Keratinocyte (primary cell): ENCODE measurements at regions not wholly inside any gene's neighbourhood (a gene's known extent, or its start where the extent isn't known, plus 50 kb on each side); places are given as distances from the start of the nearest gene placed in this dataset.

Source experiments
- DNase-seq: peaks from one replicate; pipeline ENCODE4 v3.0.0-alpha.2; 2011; ENCODE audit warnings: low read depth, missing footprints, low spot score
- FAIRE-seq: peaks from 2 replicates; lab custom pipeline; 2011; peaks lifted over from hg19 to GRCh38; lab: Jason Lieb, UNC
- H2AFZ ChIP-seq: 2 replicates; pipeline ENCODE4 v1.6.0; 2012; ENCODE audit warnings: low read length, control low read depth, inconsistent platforms; ENCODE audit not compliant: control insufficient read depth
- H3K27ac ChIP-seq: 2 replicates; pipeline ENCODE4 v1.5.1; 2011; ENCODE audit warnings: low read length; ENCODE audit not compliant: control insufficient read depth, insufficient read depth
- H3K27me3 ChIP-seq: 3 replicates; pipeline ENCODE4 v1.6.0; 2011; ENCODE audit warnings: low read length; ENCODE audit not compliant: control insufficient read depth, insufficient read depth; ENCODE audit errors: extremely low read depth
- H3K36me3 ChIP-seq, 2 experiments: 2 replicates in 1 of 2; 3 replicates in 1 of 2; pipeline ENCODE4 v1.5.1; 2011; ENCODE audit warnings: low read length in 2 of 2, mild to moderate bottlenecking in 1 of 2; ENCODE audit not compliant: control insufficient read depth in 2 of 2, insufficient read depth in 2 of 2; ENCODE audit errors: extremely low read depth in 1 of 2
- H3K4me1 ChIP-seq: 3 replicates; pipeline ENCODE4 v1.5.1; 2011; ENCODE audit warnings: low read length; ENCODE audit not compliant: control insufficient read depth, insufficient read depth; ENCODE audit errors: extremely low read depth
- H3K4me2 ChIP-seq: 3 replicates; pipeline ENCODE4 v1.6.0; 2011; ENCODE audit warnings: low read depth, low read length; ENCODE audit not compliant: control insufficient read depth, insufficient read depth; ENCODE audit errors: extremely low read depth
- H3K4me3 ChIP-seq, 3 experiments: fragments of 200-600 bp in 1 of 3; sonication (generic) in 1 of 3; 2 replicates in 2 of 3; 3 replicates in 1 of 3; pipeline ENCODE4 v1.5.1; 2011 to 2016; ENCODE audit warnings: low read length in 3 of 3, mild to moderate bottlenecking in 3 of 3, control low read depth in 2 of 3, inconsistent platforms in 1 of 3, low read depth in 1 of 3, mixed read lengths in 1 of 3, mixed run types in 1 of 3, moderate library complexity in 1 of 3; ENCODE audit not compliant: control insufficient read depth in 2 of 3, insufficient read depth in 2 of 3; ENCODE audit errors: extremely low read depth in 1 of 3
- H3K79me2 ChIP-seq: 2 replicates; pipeline ENCODE4 v1.6.0; 2012; ENCODE audit warnings: low read length; ENCODE audit not compliant: control insufficient read depth, insufficient read depth
- H3K9ac ChIP-seq: 3 replicates; pipeline ENCODE4 v1.6.0; 2011; ENCODE audit warnings: low read length; ENCODE audit not compliant: control insufficient read depth, insufficient read depth; ENCODE audit errors: extremely low read depth
- H3K9me1 ChIP-seq: 3 replicates; pipeline ENCODE4 v1.6.0; 2011; ENCODE audit warnings: low read length; ENCODE audit not compliant: control insufficient read depth, insufficient read depth; ENCODE audit errors: extremely low read depth
- H3K9me3 ChIP-seq: 2 replicates; pipeline ENCODE4 v1.5.1; 2012; ENCODE audit warnings: low read depth, low read length; ENCODE audit not compliant: control insufficient read depth
- H4K20me1 ChIP-seq: 3 replicates; pipeline ENCODE4 v1.6.0; 2011; ENCODE audit warnings: low read length; ENCODE audit not compliant: control insufficient read depth, insufficient read depth; ENCODE audit errors: extremely low read depth
- EZH2 ChIP-seq: IDR thresholded peaks from one replicate; pipeline ENCODE4 v1.6.1; 2012; ENCODE audit warnings: inconsistent platforms, mild to moderate bottlenecking, low read length, moderate library complexity
- dilution Hi-C: fragments of 300-500 bp; cut with MboI; formaldehyde crosslinking; loops from one replicate; pipeline ENCODE4 v1.7.0; 2020; ENCODE audit warnings: low sequenced_read_pairs; ENCODE audit not compliant: extremely low pct_ligation_motif_present
- TF ChIP-seq, protein P1 (sequence below), 3 experiments: IDR thresholded peaks in 1 of 3; conservative IDR thresholded peaks in 1 of 3; optimal IDR thresholded peaks in 1 of 3; 2 replicates in 2 of 3; 3 replicates in 1 of 3; pipeline versions ENCODE3 to v1.5.1; 2011; ENCODE audit warnings: low read length in 3 of 3, mild to moderate bottlenecking in 3 of 3, moderate library complexity in 2 of 3, control low read depth in 1 of 3, inconsistent platforms in 1 of 3; ENCODE audit not compliant: insufficient read depth in 2 of 3; ENCODE audit errors: extremely low read depth in 1 of 3

DNA sequence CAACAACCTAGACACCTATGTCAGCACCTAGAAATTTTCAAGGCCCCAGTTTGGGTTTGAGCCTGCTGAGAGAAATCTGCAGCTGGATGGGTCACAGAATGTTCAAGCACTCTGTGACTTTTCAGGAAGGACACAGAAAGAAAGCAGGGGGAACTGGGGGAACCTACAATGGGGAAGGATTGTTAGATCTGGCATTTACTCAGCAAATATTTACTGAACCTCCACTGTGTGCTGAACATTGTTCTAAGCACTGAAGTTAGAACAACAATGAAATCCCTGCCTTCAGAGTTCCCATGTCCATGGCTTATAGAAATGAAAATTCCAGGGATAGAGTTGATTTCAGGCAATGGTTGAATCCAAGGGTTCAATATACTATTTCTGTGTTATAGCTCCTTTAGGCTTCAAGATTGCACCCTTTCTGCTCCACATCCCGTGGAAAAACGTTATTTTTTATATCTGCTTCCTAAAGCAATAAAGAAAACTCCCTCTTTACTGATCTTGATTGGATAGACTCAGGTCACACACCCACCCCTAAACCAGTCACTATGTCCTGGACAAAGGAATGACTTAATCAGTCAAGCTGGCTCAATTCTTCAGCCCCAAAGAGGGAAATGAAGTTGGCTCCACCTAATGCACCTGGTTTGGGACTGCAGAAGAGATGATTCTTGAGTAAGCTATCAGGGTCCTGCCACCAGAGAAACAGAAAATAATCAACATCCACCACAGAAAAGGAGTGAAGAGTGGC is 95.1 kb downstream of the OR5AK2 start:
- Histone ChIP-seq H3K27ac (no peak overlapping the region), H3K4me3 (no peak overlapping the region), H2AFZ (no peak overlapping the region), H3K9me1 (no peaks in the 10 kb centered on the region), H3K79me2 (no peaks in the 10 kb centered on the region), H3K4me2 (no peak overlapping the region), H3K27me3 (no peaks in the 10 kb centered on the region), H3K4me1 (peaks cover 2% of the 10 kb centered on the region), H3K9me3 (no peaks in the 10 kb centered on the region), H3K36me3 (no peaks in the 10 kb centered on the region), H3K9ac (no peak overlapping the region), H4K20me1 (no peaks in the 10 kb centered on the region)
- dilution Hi-C loops, result loop anchor here (25.0 kb wide), 1 partner anchor 247 kb away; no protein-coding TSS in a partner anchor
- FAIRE-seq (no peak), DNase-seq (no peak)
- TF ChIP-seq, protein P1, sequence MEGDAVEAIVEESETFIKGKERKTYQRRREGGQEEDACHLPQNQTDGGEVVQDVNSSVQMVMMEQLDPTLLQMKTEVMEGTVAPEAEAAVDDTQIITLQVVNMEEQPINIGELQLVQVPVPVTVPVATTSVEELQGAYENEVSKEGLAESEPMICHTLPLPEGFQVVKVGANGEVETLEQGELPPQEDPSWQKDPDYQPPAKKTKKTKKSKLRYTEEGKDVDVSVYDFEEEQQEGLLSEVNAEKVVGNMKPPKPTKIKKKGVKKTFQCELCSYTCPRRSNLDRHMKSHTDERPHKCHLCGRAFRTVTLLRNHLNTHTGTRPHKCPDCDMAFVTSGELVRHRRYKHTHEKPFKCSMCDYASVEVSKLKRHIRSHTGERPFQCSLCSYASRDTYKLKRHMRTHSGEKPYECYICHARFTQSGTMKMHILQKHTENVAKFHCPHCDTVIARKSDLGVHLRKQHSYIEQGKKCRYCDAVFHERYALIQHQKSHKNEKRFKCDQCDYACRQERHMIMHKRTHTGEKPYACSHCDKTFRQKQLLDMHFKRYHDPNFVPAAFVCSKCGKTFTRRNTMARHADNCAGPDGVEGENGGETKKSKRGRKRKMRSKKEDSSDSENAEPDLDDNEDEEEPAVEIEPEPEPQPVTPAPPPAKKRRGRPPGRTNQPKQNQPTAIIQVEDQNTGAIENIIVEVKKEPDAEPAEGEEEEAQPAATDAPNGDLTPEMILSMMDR (optimal IDR thresholded peaks at IDR 0.05 in 1 of 3, IDR thresholded peaks at IDR 0.05 in 1 of 3, conservative IDR thresholded peaks at IDR 0.05 in 1 of 3; ENCODE audit: extremely low read depth in 1 of 3, insufficient read depth in 2 of 3, low read length in 3 of 3), result no peak
- TF ChIP-seq EZH2, result no peak

DNA sequence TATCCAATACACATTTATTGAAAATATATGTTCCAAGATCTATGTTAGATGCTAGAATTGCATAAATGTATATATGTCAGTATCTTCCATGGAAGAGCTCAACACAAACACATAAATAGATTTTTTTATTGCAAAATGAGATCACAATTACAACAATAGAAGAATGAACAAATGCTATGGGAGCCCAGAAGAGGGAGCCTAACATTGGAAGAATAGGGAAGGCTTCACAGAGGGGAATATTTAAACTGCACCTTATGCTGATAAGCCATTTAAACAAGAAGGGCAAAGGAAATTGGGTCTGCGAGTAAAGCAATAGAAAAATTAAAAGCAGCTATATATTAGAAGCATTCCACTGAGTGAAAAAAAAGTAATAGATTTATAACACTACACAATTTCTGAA is 96.1 kb upstream of the LRRC55 start:
- H3K27ac ChIP-seq, result no peak overlapping the region

More for the DNA sequence above, 96.1 kb upstream of the LRRC55 start:
- DNase-seq (no peak), FAIRE-seq (no peak)
- Histone ChIP-seq H4K20me1 (no peaks in the 10 kb centered on the region), H2AFZ (no peak overlapping the region), H3K9me3 (no peaks in the 10 kb centered on the region), H3K4me2 (no peak overlapping the region), H3K27me3 (peaks cover 2% of the 10 kb centered on the region), H3K9me1 (no peaks in the 10 kb centered on the region), H3K4me3 (no peak overlapping the region), H3K36me3 (no peaks in the 10 kb centered on the region), H3K4me1 (peaks cover 2% of the 10 kb centered on the region), H3K79me2 (no peaks in the 10 kb centered on the region), H3K9ac (no peak overlapping the region)
- dilution Hi-C loops, result loop anchor here (25.0 kb wide), 1 partner anchor 248 kb away; no protein-coding TSS in a partner anchor
- TF ChIP-seq EZH2, result no peak
- TF ChIP-seq, protein P1 (optimal IDR thresholded peaks at IDR 0.05 in 1 of 3, IDR thresholded peaks at IDR 0.05 in 1 of 3, conservative IDR thresholded peaks at IDR 0.05 in 1 of 3; ENCODE audit: extremely low read depth in 1 of 3, insufficient read depth in 2 of 3, low read length in 3 of 3), result peak in 1 of 3 experiments; percentile 12
